NT2/D1 (cell line): ENCODE measurements at regions not wholly inside any gene's neighbourhood (a gene's known extent, or its start where the extent isn't known, plus 50 kb on each side); places are given as distances from the start of the nearest gene placed in this dataset.

Source experiments
- DNase-seq: peaks from one replicate; pipeline ENCODE4 v3.0.0-alpha.2; 2011; ENCODE audit warnings: low read depth, low spot score
- H3K27me3 ChIP-seq: 2 replicates; pipeline ENCODE4 v1.6.0; 2011; ENCODE audit warnings: mild to moderate bottlenecking; ENCODE audit not compliant: insufficient read length, insufficient read depth
- H3K36me3 ChIP-seq: 2 replicates; pipeline ENCODE4 v1.6.1; 2011; ENCODE audit warnings: mild to moderate bottlenecking, low read length, mixed read lengths; ENCODE audit not compliant: insufficient read depth, insufficient read length
- H3K4me1 ChIP-seq: 2 replicates; pipeline ENCODE4 v1.5.1; 2011; ENCODE audit not compliant: insufficient read depth, insufficient read length
- H3K4me3 ChIP-seq: 2 replicates; pipeline ENCODE4 v1.5.1; 2011; ENCODE audit warnings: low read depth; ENCODE audit not compliant: insufficient read length
- H3K9ac ChIP-seq: 2 replicates; pipeline ENCODE4 v1.6.0; 2011; ENCODE audit warnings: low read depth; ENCODE audit not compliant: insufficient read length
- H3K9me3 ChIP-seq: 2 replicates; pipeline ENCODE4 v1.5.1; 2011; ENCODE audit warnings: mild to moderate bottlenecking, low read length; ENCODE audit not compliant: insufficient read depth
- SUZ12 ChIP-seq: IDR thresholded peaks from 2 replicates; pipeline ENCODE4 v1.6.1; 2011; ENCODE audit not compliant: insufficient read length, insufficient read depth; ENCODE audit errors: extremely low read depth
- YY1 ChIP-seq: IDR thresholded peaks from 2 replicates; pipeline ENCODE4 v1.6.1; 2011; ENCODE audit not compliant: insufficient read length, insufficient read depth
- ZNF274 ChIP-seq: IDR thresholded peaks from 2 replicates; pipeline ENCODE4 v1.6.1; 2011; ENCODE audit warnings: mild to moderate bottlenecking, low read depth, low read length

- Histone ChIP-seq H3K36me3 (no peaks in the 10 kb centered on the region), H3K4me1 (no peaks in the 10 kb centered on the region), H3K27me3 (no peaks in the 10 kb centered on the region), H3K9me3 (no peaks in the 10 kb centered on the region), H3K9ac (no peak overlapping the region), H3K4me3 (no peak overlapping the region)
- TF ChIP-seq SUZ12 = no peak
- no peak for TF ChIP-seq YY1
- TF ChIP-seq ZNF274 = no peak
- DNase-seq = no peak
Observed at GRCh38 chr7:125130173-125130572, 200.5 kb upstream of the POT1 start.

GRCh38 chr7:125127304-125127703 lies 197.7 kb upstream of the POT1 start:
- no peaks in the 10 kb centered on the region for H3K9me3 ChIP-seq
- H3K9ac ChIP-seq = no peak overlapping the region
- H3K4me3 ChIP-seq = no peak overlapping the region
- no peaks in the 10 kb centered on the region for H3K4me1 ChIP-seq
- H3K27me3 ChIP-seq = no peaks in the 10 kb centered on the region
- TF ChIP-seq SUZ12 (no peak), ZNF274 (no peak), YY1 (no peak)
- DNase-seq = no peak
- no peaks in the 10 kb centered on the region for H3K36me3 ChIP-seq

- Histone ChIP-seq H3K4me3 (no peak overlapping the region), H3K36me3 (no peaks in the 10 kb centered on the region), H3K9me3 (no peaks in the 10 kb centered on the region), H3K27me3 (no peaks in the 10 kb centered on the region), H3K9ac (no peak overlapping the region), H3K4me1 (no peaks in the 10 kb centered on the region)
- no peak for DNase-seq
- TF ChIP-seq YY1 (no peak), ZNF274 (no peak), SUZ12 (no peak)
Observed at GRCh38 chr7:125126376-125126775, 196.8 kb upstream of the POT1 start.

- H3K9me3 ChIP-seq = no peaks in the 10 kb centered on the region
- H3K4me1 ChIP-seq = no peaks in the 10 kb centered on the region
- TF ChIP-seq SUZ12 (no peak), YY1 (no peak), ZNF274 (no peak)
- no peaks in the 10 kb centered on the region for H3K36me3 ChIP-seq
- DNase-seq = no peak
- no peak overlapping the region for H3K4me3 ChIP-seq
- H3K9ac ChIP-seq = no peak overlapping the region
- H3K27me3 ChIP-seq = no peaks in the 10 kb centered on the region
Observed at GRCh38 chr7:125125315-125125714, 195.7 kb upstream of the POT1 start.

- TF ChIP-seq YY1 = no peak
- TF ChIP-seq ZNF274 = no peak
- TF ChIP-seq SUZ12 = no peak
- no peaks in the 10 kb centered on the region for H3K27me3 ChIP-seq
Observed at GRCh38 chr7:125122173-125122572, 192.5 kb upstream of the POT1 start.

GRCh38 chr7:125119559-125120115 lies 190.0 kb upstream of the POT1 start:
- Histone ChIP-seq H3K27me3 (no peaks in the 10 kb centered on the region), H3K4me1 (no peaks in the 10 kb centered on the region), H3K4me3 (no peak overlapping the region), H3K9ac (no peak overlapping the region), H3K9me3 (no peaks in the 10 kb centered on the region), H3K36me3 (no peaks in the 10 kb centered on the region)
- no peak for DNase-seq
- no peak for TF ChIP-seq ZNF274
- TF ChIP-seq YY1 = no peak
- TF ChIP-seq SUZ12 = no peak

More at GRCh38 chr7:125122173-125122572, 192.5 kb upstream of the POT1 start:
- DNase-seq = no peak
- H3K9me3 ChIP-seq = no peaks in the 10 kb centered on the region
- no peak overlapping the region for H3K9ac ChIP-seq
- no peaks in the 10 kb centered on the region for H3K36me3 ChIP-seq
- no peak overlapping the region for H3K4me3 ChIP-seq
- no peaks in the 10 kb centered on the region for H3K4me1 ChIP-seq

- Histone ChIP-seq H3K27me3 (no peaks in the 10 kb centered on the region), H3K4me3 (no peak overlapping the region), H3K9ac (no peak overlapping the region), H3K9me3 (no peaks in the 10 kb centered on the region), H3K36me3 (no peaks in the 10 kb centered on the region), H3K4me1 (no peaks in the 10 kb centered on the region)
- no peak for DNase-seq
- no peak for TF ChIP-seq YY1
- TF ChIP-seq ZNF274 = no peak
- no peak for TF ChIP-seq SUZ12
Observed at GRCh38 chr7:125118444-125118843, 188.8 kb upstream of the POT1 start.
